Liver (tissue), 3 donors: ENCODE measurements at regions not wholly inside any gene's neighbourhood (a gene's known extent, or its start where the extent isn't known, plus 50 kb on each side); places are given as distances from the start of the nearest gene placed in this dataset.

Source experiments
- CTCF ChIP-seq: fragments of 150-350 bp; IDR thresholded peaks from 2 replicates; pipeline ENCODE4 v1.5.1; 2017; ENCODE audit warnings: improper control_type of control experiment, low read depth, low read length; ENCODE audit not compliant: missing input control
- EGR1 ChIP-seq, 2 donors: IDR thresholded peaks; 2 replicates each; pipeline ENCODE4 v1.6.1; 2016 to 2018; ENCODE audit warnings: antibody characterized with exemption in 2 of 2, low read depth in 2 of 2
- MAX ChIP-seq: IDR thresholded peaks from 2 replicates; pipeline ENCODE4 v1.6.1; 2016; ENCODE audit warnings: antibody characterized with exemption
- RAD21 ChIP-seq, 2 donors: IDR thresholded peaks; 2 replicates each; pipeline ENCODE4 v1.6.1; 2016; ENCODE audit warnings: antibody characterized with exemption in 2 of 2, mild to moderate bottlenecking in 2 of 2
- SP1 ChIP-seq: IDR thresholded peaks from 2 replicates; pipeline ENCODE4 v1.6.1; 2018; ENCODE audit warnings: antibody characterized with exemption, mild to moderate bottlenecking
- YY1 ChIP-seq: IDR thresholded peaks from 2 replicates; pipeline ENCODE4 v1.6.1; 2016; ENCODE audit warnings: antibody characterized with exemption, mild to moderate bottlenecking
- TF ChIP-seq, protein P1 (sequence below): IDR thresholded peaks from 2 replicates; pipeline ENCODE4 v1.6.1; 2016; ENCODE audit warnings: antibody characterized with exemption
- TF ChIP-seq, protein P2 (sequence below): IDR thresholded peaks from 2 replicates; pipeline ENCODE4 v1.6.1; 2016; ENCODE audit warnings: antibody characterized with exemption, mild to moderate bottlenecking
- donor health status: healthy.
- donor health status: healthy.

DNA sequence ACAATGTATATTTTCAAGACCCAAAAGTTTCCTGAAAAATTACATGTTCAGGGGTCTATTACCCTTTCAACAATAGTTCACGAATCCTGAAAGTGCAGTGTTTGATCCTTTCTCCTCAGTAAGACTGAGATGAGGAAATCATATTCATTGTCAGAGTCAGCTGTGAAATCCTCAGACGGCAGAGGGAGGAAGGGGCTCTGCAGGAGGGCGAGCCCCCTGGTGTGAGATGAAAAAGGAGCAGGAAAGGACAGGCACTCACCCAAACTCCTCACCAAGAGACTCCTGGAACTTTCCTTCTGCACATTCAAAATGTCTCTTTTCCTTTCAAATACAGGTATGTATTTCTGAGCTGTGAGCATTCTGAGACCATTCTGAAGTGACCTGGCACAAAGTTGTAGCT, 150.3 kb upstream of the HABP2 start:
- TF ChIP-seq CTCF = no peak
- no peak for TF ChIP-seq EGR1 (IDR thresholded peaks at IDR 0.05; ENCODE audit: low read depth in 2 of 2)
- TF ChIP-seq, protein P1, sequence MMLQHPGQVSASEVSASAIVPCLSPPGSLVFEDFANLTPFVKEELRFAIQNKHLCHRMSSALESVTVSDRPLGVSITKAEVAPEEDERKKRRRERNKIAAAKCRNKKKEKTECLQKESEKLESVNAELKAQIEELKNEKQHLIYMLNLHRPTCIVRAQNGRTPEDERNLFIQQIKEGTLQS = no peak
- TF ChIP-seq SP1 = no peak
- no peak for TF ChIP-seq RAD21 (IDR thresholded peaks at IDR 0.05)
- no peak for TF ChIP-seq YY1
- TF ChIP-seq MAX = no peak
- TF ChIP-seq, protein P2, sequence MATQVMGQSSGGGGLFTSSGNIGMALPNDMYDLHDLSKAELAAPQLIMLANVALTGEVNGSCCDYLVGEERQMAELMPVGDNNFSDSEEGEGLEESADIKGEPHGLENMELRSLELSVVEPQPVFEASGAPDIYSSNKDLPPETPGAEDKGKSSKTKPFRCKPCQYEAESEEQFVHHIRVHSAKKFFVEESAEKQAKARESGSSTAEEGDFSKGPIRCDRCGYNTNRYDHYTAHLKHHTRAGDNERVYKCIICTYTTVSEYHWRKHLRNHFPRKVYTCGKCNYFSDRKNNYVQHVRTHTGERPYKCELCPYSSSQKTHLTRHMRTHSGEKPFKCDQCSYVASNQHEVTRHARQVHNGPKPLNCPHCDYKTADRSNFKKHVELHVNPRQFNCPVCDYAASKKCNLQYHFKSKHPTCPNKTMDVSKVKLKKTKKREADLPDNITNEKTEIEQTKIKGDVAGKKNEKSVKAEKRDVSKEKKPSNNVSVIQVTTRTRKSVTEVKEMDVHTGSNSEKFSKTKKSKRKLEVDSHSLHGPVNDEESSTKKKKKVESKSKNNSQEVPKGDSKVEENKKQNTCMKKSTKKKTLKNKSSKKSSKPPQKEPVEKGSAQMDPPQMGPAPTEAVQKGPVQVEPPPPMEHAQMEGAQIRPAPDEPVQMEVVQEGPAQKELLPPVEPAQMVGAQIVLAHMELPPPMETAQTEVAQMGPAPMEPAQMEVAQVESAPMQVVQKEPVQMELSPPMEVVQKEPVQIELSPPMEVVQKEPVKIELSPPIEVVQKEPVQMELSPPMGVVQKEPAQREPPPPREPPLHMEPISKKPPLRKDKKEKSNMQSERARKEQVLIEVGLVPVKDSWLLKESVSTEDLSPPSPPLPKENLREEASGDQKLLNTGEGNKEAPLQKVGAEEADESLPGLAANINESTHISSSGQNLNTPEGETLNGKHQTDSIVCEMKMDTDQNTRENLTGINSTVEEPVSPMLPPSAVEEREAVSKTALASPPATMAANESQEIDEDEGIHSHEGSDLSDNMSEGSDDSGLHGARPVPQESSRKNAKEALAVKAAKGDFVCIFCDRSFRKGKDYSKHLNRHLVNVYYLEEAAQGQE = no peak
